Endothelial cell of umbilical vein (primary cell): ENCODE measurements at regions not wholly inside any gene's neighbourhood (a gene's known extent, or its start where the extent isn't known, plus 50 kb on each side); places are given as distances from the start of the nearest gene placed in this dataset.
"Not testable (repeated sequence)": the region's sequence is repeated elsewhere in the genome, so short reads cannot be mapped to it uniquely, and the experiment has no call there.

Source experiments
- BruUV-seq: library from RNA; stranded (reverse); fragments of 400-500 nt; replicated peaks from 2 replicates; lab custom pipeline; 2021; lab: Mats Ljungman, UMichigan
- CTCF ChIA-PET: fragments of 300-600, 350-600 bp; sonication (Branson Sonifier 250); formaldehyde crosslinking; loops from one replicate; lab custom pipeline; 2021; ENCODE audit warnings: antibody characterized with exemption, inconsistent platforms; lab: Charles Lee
- POLR2A ChIA-PET: fragments of 300-600, 350-600 bp; sonication (Branson Sonifier 250); formaldehyde crosslinking; loops from one replicate; lab custom pipeline; 2021; ENCODE audit warnings: antibody characterized with exemption, inconsistent platforms; lab: Charles Lee
- DNase-seq: peaks from one replicate; pipeline ENCODE4 v3.0.0-alpha.2; 2011; ENCODE audit warnings: low read depth, low spot score
- FAIRE-seq: peaks from 2 replicates; lab custom pipeline; 2011; peaks lifted over from hg19 to GRCh38; lab: Jason Lieb, UNC
- H2AFZ ChIP-seq: 2 replicates; pipeline ENCODE4 v1.6.0; 2012; ENCODE audit warnings: low read depth, low read length, control low read depth, inconsistent platforms
- H3K27ac ChIP-seq: 2 replicates; pipeline ENCODE4 v1.5.1; 2011; ENCODE audit warnings: low read depth, mild to moderate bottlenecking, control low read depth, low read length, moderate library complexity; ENCODE audit not compliant: insufficient read depth
- H3K27me3 ChIP-seq, 2 experiments: 2 replicates each; pipeline versions ENCODE4 v1.6.0 to v1.6.1; 2011; ENCODE audit warnings: low read length in 2 of 2, mixed read lengths in 1 of 2; ENCODE audit not compliant: control insufficient read depth in 2 of 2, insufficient read depth in 2 of 2
- H3K36me3 ChIP-seq, 2 experiments: 2 replicates in 1 of 2; 3 replicates in 1 of 2; pipeline ENCODE4 v1.5.1; 2011; ENCODE audit warnings: low read length in 2 of 2, mild to moderate bottlenecking in 1 of 2, moderate library complexity in 1 of 2; ENCODE audit not compliant: control insufficient read depth in 2 of 2, insufficient read depth in 2 of 2; ENCODE audit errors: extremely low read depth in 1 of 2
- H3K4me1 ChIP-seq: 3 replicates; pipeline ENCODE4 v1.5.1; 2011; ENCODE audit warnings: mild to moderate bottlenecking, low read length; ENCODE audit not compliant: control insufficient read depth, insufficient read depth; ENCODE audit errors: extremely low read depth
- H3K4me2 ChIP-seq: 2 replicates; pipeline ENCODE4 v1.6.1; 2011; ENCODE audit warnings: low read length, control low read depth, mixed read lengths; ENCODE audit not compliant: insufficient read depth
- H3K4me3 ChIP-seq, 3 experiments: fragments of 200-600 bp in 1 of 3; sonication (generic), shearing (Covaris generic) in 1 of 3; replicated peaks in 1 of 3; 2 replicates each; pipeline ENCODE4 v1.5.1; 2011 to 2016; ENCODE audit warnings: control low read depth in 3 of 3, low read length in 3 of 3, mild to moderate bottlenecking in 2 of 3, inconsistent platforms in 1 of 3, low read depth in 1 of 3, moderate library complexity in 1 of 3; ENCODE audit not compliant: insufficient read depth in 1 of 3
- H3K79me2 ChIP-seq: 2 replicates; pipeline ENCODE4 v1.6.0; 2012; ENCODE audit warnings: low read length, inconsistent platforms; ENCODE audit not compliant: control insufficient read depth, insufficient read depth
- H3K9ac ChIP-seq: replicated peaks from 2 replicates; pipeline ENCODE3; 2011; ENCODE audit warnings: low read length, control low read depth; ENCODE audit not compliant: insufficient read depth; ENCODE audit errors: extremely low read depth
- H3K9me1 ChIP-seq: replicated peaks from 3 replicates; pipeline ENCODE4 v1.6.0; 2011; ENCODE audit warnings: mild to moderate bottlenecking, low read length; ENCODE audit not compliant: control insufficient read depth, insufficient read depth; ENCODE audit errors: extremely low read depth
- H3K9me3 ChIP-seq: replicated peaks from 2 replicates; pipeline ENCODE4 v1.5.1; 2012; ENCODE audit warnings: low read length, inconsistent platforms; ENCODE audit not compliant: control insufficient read depth, insufficient read depth
- H4K20me1 ChIP-seq: replicated peaks from 2 replicates; pipeline ENCODE3; 2011; ENCODE audit warnings: mild to moderate bottlenecking, low read length; ENCODE audit not compliant: control insufficient read depth, insufficient read depth; ENCODE audit errors: extremely low read depth
- dilution Hi-C: fragments of 300-500 bp; cut with MboI; formaldehyde crosslinking; loops from one replicate; pipeline ENCODE4 v1.15.0; 2019; ENCODE audit warnings: low sequenced_read_pairs; ENCODE audit not compliant: extremely low pct_ligation_motif_present
- intact Hi-C: fragments of 100-400 bp; cut with micrococcal nuclease; formaldehyde crosslinking; loops from one replicate; pipeline ENCODE4 v1.10.0; 2022

DNA sequence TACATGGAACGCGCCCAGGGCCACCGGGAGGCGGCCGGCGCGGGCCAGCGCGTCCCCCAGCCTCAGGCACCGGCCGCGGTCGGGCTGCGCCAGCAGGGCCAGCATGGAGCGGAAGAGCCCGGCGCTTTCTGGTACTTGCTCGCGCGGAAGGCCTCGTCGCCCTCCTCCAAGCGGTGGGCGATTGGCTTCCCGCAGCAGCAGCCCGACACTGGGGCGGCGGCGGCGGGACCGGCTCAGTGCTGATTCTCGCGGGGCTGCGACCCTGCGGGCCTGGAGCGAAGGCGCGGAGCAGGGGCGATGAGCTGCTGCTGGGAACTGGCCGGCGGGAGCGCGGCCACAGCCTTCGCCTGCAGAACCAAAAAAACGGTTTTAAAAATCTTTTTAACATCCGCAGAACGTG is 95.3 kb downstream of the POTEB3 start:
- H3K79me2 ChIP-seq, H3K4me1 ChIP-seq, H3K36me3 ChIP-seq, H3K9ac ChIP-seq, H4K20me1 ChIP-seq, CTCF ChIA-PET, H3K9me3 ChIP-seq, dilution Hi-C loops, H3K27ac ChIP-seq, H3K4me2 ChIP-seq, POLR2A ChIA-PET, H3K9me1 ChIP-seq, BruUV-seq, H2AFZ ChIP-seq, H3K27me3 ChIP-seq, FAIRE-seq, intact Hi-C loops, H3K4me3 ChIP-seq: not testable (repeated sequence)
- DNase-seq = peak; percentile 0

DNA sequence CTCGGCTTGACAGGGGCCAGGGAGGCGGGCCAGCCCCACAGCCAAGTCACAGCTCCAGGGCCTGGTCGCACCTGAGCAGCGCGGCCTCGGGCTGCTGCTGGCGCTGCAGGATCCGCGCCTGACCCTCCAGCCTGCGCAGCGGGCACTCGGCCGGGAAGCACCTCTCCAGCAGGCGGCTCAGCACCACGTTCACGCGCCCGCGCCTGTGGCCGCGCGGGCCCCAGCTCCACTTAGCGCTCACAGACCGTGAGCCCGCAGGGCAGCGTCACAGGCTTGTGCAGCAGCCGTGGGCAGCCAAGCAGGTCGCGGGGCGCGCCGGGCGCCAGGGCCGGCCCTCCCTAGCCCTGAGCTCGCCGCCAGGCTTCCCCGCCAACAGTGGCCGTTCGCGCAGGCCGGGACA is 95.8 kb downstream of the POTEB3 start:
- BruUV-seq, FAIRE-seq, dilution Hi-C loops: not testable (repeated sequence)

DNA sequence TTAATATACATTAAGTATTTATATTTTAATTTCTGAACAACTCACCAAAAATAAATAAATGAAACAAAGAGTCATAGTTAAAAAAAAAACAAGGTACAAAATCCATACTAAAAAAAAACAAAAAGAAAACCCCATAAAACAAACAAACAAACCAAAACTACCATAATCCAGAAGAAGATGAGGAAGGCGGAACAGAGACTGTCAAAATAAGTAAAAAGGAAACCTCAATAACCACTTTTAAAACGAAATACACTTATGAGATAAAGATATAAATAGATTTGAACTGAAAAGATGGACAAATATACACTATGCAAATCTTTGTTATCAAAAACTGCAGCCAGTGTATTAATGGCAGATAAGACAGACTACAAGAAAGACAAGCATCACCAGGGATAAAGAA is 103.3 kb downstream of the POTEB3 start:
- H3K4me1 ChIP-seq, DNase-seq, H3K79me2 ChIP-seq, intact Hi-C loops, H3K27ac ChIP-seq, H3K27me3 ChIP-seq, dilution Hi-C loops, H3K4me2 ChIP-seq, H4K20me1 ChIP-seq, BruUV-seq, POLR2A ChIA-PET, H3K9me1 ChIP-seq, H3K36me3 ChIP-seq, H3K9ac ChIP-seq, H2AFZ ChIP-seq, H3K4me3 ChIP-seq, CTCF ChIA-PET, FAIRE-seq, H3K9me3 ChIP-seq: not testable (repeated sequence)

More for the DNA sequence above, 95.8 kb downstream of the POTEB3 start:
- H3K9me1 ChIP-seq, H3K4me3 ChIP-seq, H4K20me1 ChIP-seq, POLR2A ChIA-PET, H3K9ac ChIP-seq, H2AFZ ChIP-seq, CTCF ChIA-PET, H3K9me3 ChIP-seq, H3K4me2 ChIP-seq, H3K27me3 ChIP-seq, intact Hi-C loops, H3K27ac ChIP-seq, H3K79me2 ChIP-seq, H3K4me1 ChIP-seq, DNase-seq, H3K36me3 ChIP-seq: not testable (repeated sequence)

DNA sequence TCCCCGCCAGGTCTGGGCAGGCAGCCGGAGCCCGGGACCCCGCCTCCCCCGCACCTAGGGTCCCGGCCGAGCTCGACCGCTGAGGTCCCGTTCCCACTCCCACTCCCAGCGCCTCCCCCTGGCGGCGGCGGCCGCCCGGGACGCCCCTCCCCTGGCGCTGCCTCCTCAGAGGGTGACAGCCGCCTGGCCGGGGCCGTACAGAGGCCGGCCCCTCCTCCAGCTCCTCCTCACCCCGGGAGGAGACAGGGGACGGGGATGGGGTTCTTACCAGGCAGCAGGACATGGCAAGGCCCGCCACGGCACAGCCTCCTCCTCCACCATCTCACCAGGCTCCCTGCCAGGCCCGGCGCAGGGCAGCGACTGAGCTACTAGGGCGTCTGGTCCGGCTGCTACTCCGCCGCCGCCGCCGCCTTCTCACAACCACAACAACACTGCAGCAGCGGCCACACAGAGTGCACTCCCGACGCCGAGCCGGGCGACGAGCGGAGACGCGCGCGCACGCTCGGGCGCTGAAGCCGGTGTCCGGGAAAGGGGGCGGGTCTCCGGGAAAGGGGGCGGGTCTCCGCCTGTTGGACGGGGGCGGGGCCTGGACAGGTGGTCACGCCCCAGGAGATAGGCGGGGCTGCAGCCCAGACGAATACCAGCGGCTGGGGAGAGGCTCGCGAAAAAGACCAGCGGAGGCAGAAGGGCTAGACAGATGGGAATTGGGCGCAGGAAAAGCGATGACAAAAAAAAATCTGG is 115.4 kb downstream of the POTEB3 start:
- H3K9ac ChIP-seq, H3K9me1 ChIP-seq, intact Hi-C loops, dilution Hi-C loops, H3K4me1 ChIP-seq, DNase-seq, POLR2A ChIA-PET, H3K79me2 ChIP-seq, H3K4me3 ChIP-seq, H3K27me3 ChIP-seq, H2AFZ ChIP-seq, BruUV-seq, H3K4me2 ChIP-seq, H3K27ac ChIP-seq, H3K9me3 ChIP-seq, FAIRE-seq, H4K20me1 ChIP-seq, H3K36me3 ChIP-seq, CTCF ChIA-PET: not testable (repeated sequence)
